HG03175 (cell line): ENCODE measurements at regions not wholly inside any gene's neighbourhood (a gene's known extent, or its start where the extent isn't known, plus 50 kb on each side); places are given as distances from the start of the nearest gene placed in this dataset.

ENCODE experiments used
- ATAC-seq: cut with Tn5 transposase; IDR thresholded peaks from one replicate; pipeline ENCODE4 v1.9.1; 2021; ENCODE audit warnings: mild to moderate bottlenecking, moderate library complexity; ENCODE audit not compliant: unreplicated experiment

GRCh38 chr5:114678778-114679177 is 316.9 kb downstream of the KCNN2 start:
- no peak for ATAC-seq

GRCh38 chr5:114665551-114665950 is 303.7 kb downstream of the KCNN2 start:
- ATAC-seq: no peak

- no peak for ATAC-seq
Observed at GRCh38 chr5:114660791-114661190, 298.9 kb downstream of the KCNN2 start.

GRCh38 chr5:114658194-114658593 is 296.3 kb downstream of the KCNN2 start:
- ATAC-seq: no peak

GRCh38 chr5:114657342-114658130 is 295.7 kb downstream of the KCNN2 start:
- ATAC-seq: no peak

- ATAC-seq: no peak
Observed at GRCh38 chr5:114649878-114650277, 288.0 kb downstream of the KCNN2 start.

GRCh38 chr5:114648940-114649339 is 287.1 kb downstream of the KCNN2 start:
- no peak for ATAC-seq

- ATAC-seq: no peak
Observed at GRCh38 chr5:114644576-114644975, 282.7 kb downstream of the KCNN2 start.

GRCh38 chr5:114636271-114636670 is 274.4 kb downstream of the KCNN2 start:
- ATAC-seq: no peak

GRCh38 chr5:114634967-114635901 is 273.4 kb downstream of the KCNN2 start:
- ATAC-seq: no peak

- ATAC-seq: no peak
Observed at GRCh38 chr5:114634517-114634916, 272.6 kb downstream of the KCNN2 start.

GRCh38 chr5:114612406-114612805 is 250.5 kb downstream of the KCNN2 start:
- ATAC-seq: no peak

GRCh38 chr5:114581136-114581535 is 219.3 kb downstream of the KCNN2 start:
- ATAC-seq: no peak

- ATAC-seq: no peak
Observed at GRCh38 chr5:114565871-114566270, 204.0 kb downstream of the KCNN2 start.

GRCh38 chr5:114565139-114565538 is 203.3 kb downstream of the KCNN2 start:
- ATAC-seq: no peak

GRCh38 chr5:114561415-114561814 is 199.5 kb downstream of the KCNN2 start:
- no peak for ATAC-seq
